GM06990 (cell line): ENCODE measurements at regions not wholly inside any gene's neighbourhood (a gene's known extent, or its start where the extent isn't known, plus 50 kb on each side); places are given as distances from the start of the nearest gene placed in this dataset.

Experiments used
- DNase-seq: peaks from one replicate; pipeline ENCODE4 v3.0.0-alpha.2; 2011; ENCODE audit not compliant: insufficient read length; ENCODE audit errors: extremely low read depth
- H3K27me3 ChIP-seq: replicated peaks from 2 replicates; pipeline ENCODE4 v1.6.0; 2011; ENCODE audit warnings: low read length; ENCODE audit not compliant: control insufficient read depth, insufficient read depth
- H3K36me3 ChIP-seq: 2 replicates; pipeline ENCODE4 v1.5.1; 2011; ENCODE audit warnings: low read length; ENCODE audit not compliant: control insufficient read depth, insufficient read depth
- H3K4me3 ChIP-seq: replicated peaks from 2 replicates; pipeline ENCODE4 v1.5.1; 2011; ENCODE audit warnings: low read depth, mild to moderate bottlenecking, control low read depth, low read length
- CTCF ChIP-seq: IDR thresholded peaks from 2 replicates; pipeline ENCODE4 v1.5.1; 2011; ENCODE audit warnings: low read length, control low read depth, mild to moderate bottlenecking, inconsistent platforms; ENCODE audit not compliant: insufficient read depth, poor library complexity, severe bottlenecking

DNA sequence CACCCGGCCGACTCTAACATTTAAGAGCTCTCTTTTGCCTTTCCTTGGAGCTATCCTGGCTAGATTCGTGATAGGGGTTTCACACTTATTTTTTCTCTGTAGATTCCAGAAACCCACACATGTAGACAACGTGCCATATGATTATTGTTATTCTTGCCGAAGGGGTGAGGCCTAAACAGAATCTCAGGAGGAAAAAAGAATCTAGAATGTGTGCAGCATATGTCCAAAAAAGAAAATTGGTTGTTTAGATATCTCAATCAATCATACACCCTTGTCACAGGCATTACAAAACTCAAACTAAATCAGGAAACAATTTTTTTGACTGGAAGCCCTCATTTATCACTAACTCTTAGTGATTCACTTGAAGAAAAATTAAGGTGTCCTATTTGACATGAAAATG is 66.9 kb upstream of the TGM3 start:
- Histone ChIP-seq H3K4me3 (no peak overlapping the region), H3K27me3 (no peaks in the 10 kb centered on the region), H3K36me3 (no peaks in the 10 kb centered on the region)
- DNase-seq, result no peak
- no peak for TF ChIP-seq CTCF

DNA sequence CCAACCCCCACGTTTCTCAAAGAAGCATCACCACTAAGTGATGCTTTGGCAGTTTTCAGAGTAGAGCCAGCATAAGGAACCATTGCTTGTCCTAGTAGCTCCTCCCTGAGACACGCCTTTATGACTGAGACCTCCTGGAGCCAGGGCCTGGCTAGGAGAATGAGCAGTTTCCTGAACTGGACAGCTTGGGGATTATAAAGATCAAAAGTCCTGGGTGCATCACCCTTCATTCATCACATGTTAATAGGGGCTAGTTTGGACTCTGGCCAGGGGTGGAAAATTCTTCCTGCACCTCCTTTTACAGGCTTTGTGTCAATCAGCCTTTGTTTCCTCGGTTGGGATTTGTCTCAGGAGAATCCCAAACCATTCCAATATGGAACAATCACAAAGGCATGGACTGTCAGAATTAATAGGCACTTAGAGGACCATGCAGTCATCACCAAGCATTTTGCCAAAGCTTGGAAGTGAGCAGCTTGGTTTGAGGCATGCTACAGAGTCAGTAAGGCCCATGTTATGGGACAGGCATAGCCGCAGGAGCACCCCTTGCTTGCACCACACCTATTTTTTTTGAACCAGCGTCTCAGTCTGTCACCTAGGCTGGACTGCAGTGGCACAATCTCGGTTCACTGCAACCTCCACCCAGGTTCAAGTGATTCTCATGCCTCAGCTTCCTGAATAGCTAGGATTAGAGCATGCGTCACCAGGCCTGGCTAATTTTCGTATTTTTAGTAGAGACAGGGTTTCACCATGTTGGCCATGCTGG is 64.9 kb upstream of the TGM3 start:
- DNase-seq, result no peak
- TF ChIP-seq CTCF, result no peak
- Histone ChIP-seq H3K4me3 (no peak overlapping the region), H3K36me3 (no peaks in the 10 kb centered on the region), H3K27me3 (no peaks in the 10 kb centered on the region)

- Histone ChIP-seq H3K4me3 (no peak overlapping the region), H3K36me3 (no peaks in the 10 kb centered on the region), H3K27me3 (no peaks in the 10 kb centered on the region)
- no peak for TF ChIP-seq CTCF
- no peak for DNase-seq
Observed at GRCh38 chr20:2231701-2232100, 64.1 kb upstream of the TGM3 start.

DNA sequence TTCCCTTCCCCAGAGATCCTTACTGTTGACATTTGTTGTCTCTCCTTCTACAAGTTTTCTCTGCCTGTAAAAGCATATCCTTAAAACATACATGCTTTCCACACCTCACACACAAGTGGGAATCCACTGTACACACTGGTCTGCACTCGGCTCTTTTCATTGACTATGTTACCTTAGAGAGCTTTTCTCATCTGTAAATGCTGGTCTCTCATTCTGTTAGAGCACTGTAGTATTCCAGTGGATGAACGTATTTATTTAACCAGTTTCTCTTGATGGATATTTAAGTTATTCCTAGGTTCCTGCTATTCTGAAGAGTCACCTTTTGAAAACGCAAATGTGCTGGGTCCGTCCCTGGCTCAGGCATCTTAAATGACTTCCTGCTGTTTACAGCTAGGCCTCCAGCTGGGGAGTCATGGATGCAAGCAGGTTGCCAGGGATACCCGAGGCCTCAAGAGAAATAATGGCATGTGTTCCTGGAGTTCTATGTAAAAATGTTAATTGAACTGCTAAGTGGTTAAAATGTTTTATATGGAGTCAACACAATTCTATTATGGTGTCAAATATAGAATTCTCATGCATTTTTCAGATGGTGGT is 61.1 kb upstream of the TGM3 start:
- TF ChIP-seq CTCF, result no peak
- Histone ChIP-seq H3K36me3 (no peaks in the 10 kb centered on the region), H3K27me3 (no peaks in the 10 kb centered on the region), H3K4me3 (no peak overlapping the region)
- no peak for DNase-seq

- no peaks in the 10 kb centered on the region for H3K36me3 ChIP-seq
- DNase-seq, result no peak
- no peak overlapping the region for H3K4me3 ChIP-seq
- no peak for TF ChIP-seq CTCF
- no peaks in the 10 kb centered on the region for H3K27me3 ChIP-seq
Observed at GRCh38 chr20:2236256-2236655, 59.5 kb upstream of the TGM3 start.

- no peak overlapping the region for H3K4me3 ChIP-seq
- no peak for TF ChIP-seq CTCF
Observed at GRCh38 chr20:2237059-2237458, 58.7 kb upstream of the TGM3 start.

More at GRCh38 chr20:2237059-2237458, 58.7 kb upstream of the TGM3 start:
- Histone ChIP-seq H3K36me3 (no peaks in the 10 kb centered on the region), H3K27me3 (no peaks in the 10 kb centered on the region)
- DNase-seq, result no peak
